Vagina (tissue), 2 donors: ENCODE measurements at regions not wholly inside any gene's neighbourhood (a gene's known extent, or its start where the extent isn't known, plus 50 kb on each side); places are given as distances from the start of the nearest gene placed in this dataset.

Experiments used
- CTCF ChIP-seq, 3 experiments: fragments of 450-650 bp in 2 of 3; fragments of 200-600 bp in 1 of 3; sonication (generic) in 1 of 3; IDR thresholded peaks; one replicate each; pipeline ENCODE4 v1.5.1; 2017 to 2019; ENCODE audit warnings: antibody characterized with exemption in 3 of 3, mild to moderate bottlenecking in 2 of 3, moderate library complexity in 2 of 3
- POLR2AphosphoS5 ChIP-seq, 2 donors: sonication (generic); formaldehyde crosslinking; IDR thresholded peaks; one replicate each; pipeline ENCODE4 v1.9.0; 2017; ENCODE audit warnings: antibody characterized with exemption in 2 of 2, mild to moderate bottlenecking in 2 of 2, low read depth in 1 of 2; ENCODE audit not compliant: insufficient read depth in 1 of 2

- TF ChIP-seq POLR2AphosphoS5 (IDR thresholded peaks at IDR 0.05; ENCODE audit: insufficient read depth in 1 of 2, low read depth in 1 of 2): no peak
- no peak for TF ChIP-seq CTCF (IDR thresholded peaks at IDR 0.05)
Observed at GRCh38 chr12:113559466-113559865, 87.8 kb upstream of the LHX5 start.
